GM12872 (cell line): ENCODE measurements at regions not wholly inside any gene's neighbourhood (a gene's known extent, or its start where the extent isn't known, plus 50 kb on each side); places are given as distances from the start of the nearest gene placed in this dataset.

Experiments
- TF ChIP-seq, protein P1 (sequence below): IDR thresholded peaks from 3 replicates; pipeline ENCODE4 v1.5.1; 2011; ENCODE audit warnings: low read depth, mild to moderate bottlenecking, low read length, moderate library complexity; ENCODE audit not compliant: insufficient read depth

DNA sequence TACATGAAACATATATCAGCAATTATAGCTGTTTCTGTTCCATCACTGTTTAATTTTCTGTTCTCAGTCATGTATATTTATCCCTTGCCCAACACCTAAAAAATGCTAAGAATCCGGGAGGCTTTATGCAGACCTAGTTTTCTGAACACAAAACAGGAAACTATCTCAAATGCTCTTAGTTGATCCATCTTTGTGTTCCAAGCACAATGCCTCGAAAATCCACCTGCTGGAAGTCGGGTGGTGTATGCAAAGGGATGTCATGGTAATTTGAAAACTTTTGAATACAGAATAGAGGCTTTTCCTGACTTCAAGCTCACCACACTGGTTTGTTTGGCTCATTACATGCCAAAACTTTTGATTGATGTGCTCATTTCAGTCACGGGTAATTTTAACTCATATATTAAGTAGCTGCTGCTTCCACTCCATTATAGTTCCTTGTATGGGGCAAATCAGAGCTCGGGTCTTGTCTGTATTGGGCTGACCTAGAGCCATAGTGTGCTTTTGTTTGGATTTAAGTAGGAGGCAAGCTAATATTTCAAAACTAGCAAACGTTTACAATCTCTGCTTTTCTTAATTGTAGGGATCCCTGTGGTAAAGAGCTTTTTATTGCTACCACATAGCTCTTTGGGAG lies 646.5 kb upstream of the EPHA7 start:
- TF ChIP-seq, protein P1, sequence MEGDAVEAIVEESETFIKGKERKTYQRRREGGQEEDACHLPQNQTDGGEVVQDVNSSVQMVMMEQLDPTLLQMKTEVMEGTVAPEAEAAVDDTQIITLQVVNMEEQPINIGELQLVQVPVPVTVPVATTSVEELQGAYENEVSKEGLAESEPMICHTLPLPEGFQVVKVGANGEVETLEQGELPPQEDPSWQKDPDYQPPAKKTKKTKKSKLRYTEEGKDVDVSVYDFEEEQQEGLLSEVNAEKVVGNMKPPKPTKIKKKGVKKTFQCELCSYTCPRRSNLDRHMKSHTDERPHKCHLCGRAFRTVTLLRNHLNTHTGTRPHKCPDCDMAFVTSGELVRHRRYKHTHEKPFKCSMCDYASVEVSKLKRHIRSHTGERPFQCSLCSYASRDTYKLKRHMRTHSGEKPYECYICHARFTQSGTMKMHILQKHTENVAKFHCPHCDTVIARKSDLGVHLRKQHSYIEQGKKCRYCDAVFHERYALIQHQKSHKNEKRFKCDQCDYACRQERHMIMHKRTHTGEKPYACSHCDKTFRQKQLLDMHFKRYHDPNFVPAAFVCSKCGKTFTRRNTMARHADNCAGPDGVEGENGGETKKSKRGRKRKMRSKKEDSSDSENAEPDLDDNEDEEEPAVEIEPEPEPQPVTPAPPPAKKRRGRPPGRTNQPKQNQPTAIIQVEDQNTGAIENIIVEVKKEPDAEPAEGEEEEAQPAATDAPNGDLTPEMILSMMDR = no peak

DNA sequence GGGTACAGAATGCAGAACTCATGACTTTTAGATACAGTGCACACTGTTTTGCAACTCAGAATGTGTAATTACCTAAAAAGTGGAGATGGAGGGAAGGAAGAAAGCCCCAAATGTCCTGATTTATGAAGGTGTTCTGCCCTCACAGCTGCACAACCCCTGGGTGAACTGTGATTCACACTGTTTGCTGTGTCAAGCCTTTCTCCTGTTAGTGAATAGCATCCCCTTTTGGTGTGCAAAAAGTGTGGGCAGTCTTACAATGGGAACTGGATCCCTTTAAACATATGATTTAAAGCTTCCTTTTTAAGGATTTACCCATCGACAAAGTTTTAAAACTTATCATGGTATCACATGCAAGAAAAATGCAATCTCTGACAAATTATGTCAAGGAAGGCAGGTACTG lies 633.4 kb upstream of the EPHA7 start:
- TF ChIP-seq, protein P1 = no peak

DNA sequence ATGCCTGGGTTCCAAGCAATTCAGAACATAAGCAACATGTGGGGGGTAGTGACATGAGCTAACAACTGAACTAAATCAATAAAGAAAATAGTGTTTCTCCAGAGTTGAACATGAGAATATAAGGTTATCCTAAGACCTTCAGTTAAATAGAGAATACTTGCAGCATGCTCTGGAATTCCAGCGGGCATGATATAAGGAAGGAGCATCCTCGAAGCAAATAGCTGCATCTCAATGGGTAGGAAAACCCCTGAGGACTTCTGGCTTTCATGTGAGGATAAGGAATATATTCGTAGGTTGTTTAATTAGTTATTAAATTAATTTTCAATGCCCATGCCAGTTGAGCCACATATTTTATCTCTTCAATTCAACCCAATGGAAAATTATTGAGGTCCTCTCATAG lies 631.2 kb upstream of the EPHA7 start:
- TF ChIP-seq, protein P1 = no peak

DNA sequence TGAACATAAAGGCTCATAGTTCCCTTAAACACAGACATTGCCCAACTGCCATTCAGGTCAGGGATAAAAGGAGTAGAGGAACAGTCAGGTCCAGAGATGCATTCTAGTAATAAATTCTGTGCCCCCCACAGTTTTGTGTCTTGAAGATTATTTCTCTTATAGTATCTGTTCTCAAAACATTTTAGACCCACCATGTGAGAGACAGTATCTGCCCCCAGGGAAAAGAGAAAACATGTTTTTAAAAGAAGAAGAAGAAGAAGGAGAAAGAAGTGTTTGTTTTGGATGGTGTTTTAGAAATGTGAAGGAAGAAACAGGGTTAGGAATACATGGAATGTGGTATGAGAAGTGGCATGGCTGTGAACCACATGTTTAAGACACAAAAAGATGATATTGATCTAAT lies 629.6 kb upstream of the EPHA7 start:
- TF ChIP-seq, protein P1 = no peak

DNA sequence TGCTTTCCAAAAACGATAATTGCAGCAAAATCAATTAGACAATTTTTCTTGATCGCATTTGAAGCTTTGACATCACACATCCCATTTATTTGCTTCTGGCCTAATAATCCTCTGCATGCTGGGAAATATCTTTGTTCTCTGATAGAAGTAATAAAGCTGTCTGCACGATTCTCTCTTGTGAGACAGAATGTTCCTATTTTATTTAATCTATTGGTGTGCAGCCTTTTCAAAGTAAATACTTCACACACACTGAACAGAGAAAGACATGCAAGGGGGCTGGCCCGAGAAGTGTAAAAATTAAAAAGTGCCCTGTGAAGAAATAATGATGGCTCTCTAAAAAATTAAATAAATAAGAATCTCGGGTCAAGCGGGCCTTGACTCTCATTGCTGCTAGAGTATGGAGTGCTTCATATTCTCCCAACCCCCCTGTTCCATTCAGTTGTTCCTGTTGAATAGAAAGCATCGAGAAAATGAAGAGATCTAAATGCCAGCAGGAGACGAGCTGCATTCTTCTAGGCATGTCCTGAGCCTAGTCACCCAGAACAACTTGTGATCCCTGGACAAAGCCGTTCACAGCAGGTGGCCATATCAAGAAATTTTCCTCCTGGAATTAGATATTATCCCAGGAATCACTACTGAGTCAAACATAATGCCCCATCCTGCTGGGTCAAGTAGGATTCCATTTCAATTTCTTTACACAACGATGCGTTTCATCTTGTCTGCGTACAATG lies 625.9 kb upstream of the EPHA7 start:
- TF ChIP-seq, protein P1 = no peak

DNA sequence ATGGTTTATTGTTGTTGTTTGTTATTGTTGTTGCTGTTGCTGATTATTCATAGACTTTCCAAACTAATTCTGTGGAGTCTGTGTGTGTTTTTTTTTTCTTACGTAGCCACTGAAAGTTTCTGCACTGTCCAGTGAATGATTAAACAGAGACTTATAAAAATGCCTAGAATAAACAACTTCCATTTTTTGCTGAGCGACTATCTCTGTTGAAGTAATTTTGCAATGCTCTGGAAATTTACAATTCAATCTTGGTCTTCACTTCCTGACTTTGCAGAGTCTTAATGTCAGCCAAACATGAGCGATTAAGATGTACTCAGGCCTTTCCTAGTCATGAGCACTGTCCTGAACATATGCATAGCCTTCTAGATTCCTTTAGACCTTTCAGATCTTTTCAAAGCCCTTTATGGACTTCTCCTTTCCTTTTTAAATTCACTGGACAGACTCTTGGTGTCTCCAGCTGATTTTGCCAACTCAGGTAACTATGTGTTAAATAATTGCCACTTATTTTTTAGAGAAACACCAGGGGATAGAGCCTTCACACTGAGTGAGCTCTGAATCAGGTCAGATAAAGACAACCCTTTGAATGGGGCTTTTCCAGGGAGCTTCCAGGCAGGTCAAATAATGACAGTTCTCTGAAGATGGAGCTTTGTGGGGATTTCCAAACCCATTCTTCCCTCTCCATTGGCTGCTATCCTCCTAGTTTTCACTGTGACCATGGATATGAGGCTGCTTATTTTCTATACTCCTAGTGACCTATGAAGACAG lies 622.8 kb upstream of the EPHA7 start:
- TF ChIP-seq, protein P1 = no peak

DNA sequence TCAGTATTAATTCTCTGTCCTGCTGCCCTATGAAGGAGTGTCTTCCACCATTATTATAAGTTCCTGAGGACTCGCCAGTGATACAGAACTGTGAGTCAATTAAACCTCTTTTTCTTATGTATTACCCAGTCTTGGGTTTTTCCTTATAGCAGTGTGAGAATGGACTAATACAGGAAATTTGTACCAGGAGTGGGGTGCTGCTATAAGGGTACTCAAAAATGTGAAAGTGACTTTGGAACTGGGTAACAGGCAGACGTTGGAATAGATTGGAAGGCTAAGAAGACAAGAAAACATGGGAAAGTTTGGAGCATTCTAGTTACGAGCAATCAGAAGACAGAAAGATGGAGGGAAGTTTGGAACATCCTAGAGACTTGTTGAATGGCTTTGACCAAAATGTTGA lies 616.7 kb upstream of the EPHA7 start:
- TF ChIP-seq, protein P1 = no peak
